Fibroblast of skin of scalp (primary cell): ENCODE measurements at regions not wholly inside any gene's neighbourhood (a gene's known extent, or its start where the extent isn't known, plus 50 kb on each side); places are given as distances from the start of the nearest gene placed in this dataset.
"Not testable (repeated sequence)": the region's sequence is repeated elsewhere in the genome, so short reads cannot be mapped to it uniquely, and the experiment has no call there.

Source experiments
- DNase-seq: peaks from one replicate; pipeline ENCODE4 v3.0.0-alpha.2; 2013

- DNase-seq = no peak
Observed at GRCh38 chr15:31179693-31180092, 78.2 kb upstream of the TRPM1 start.

GRCh38 chr15:31193291-31193690 is 91.8 kb upstream of the TRPM1 start:
- no peak for DNase-seq

- no peak for DNase-seq
Observed at GRCh38 chr15:31195871-31196270, 94.3 kb upstream of the TRPM1 start.

GRCh38 chr15:31197497-31198414 is 96.2 kb upstream of the TRPM1 start:
- no peak for DNase-seq

- peak; percentile 56 for DNase-seq
Observed at GRCh38 chr15:31200735-31201151, 99.2 kb upstream of the TRPM1 start.

- no peak for DNase-seq
Observed at GRCh38 chr15:31202953-31203352, 101.4 kb upstream of the TRPM1 start.

- no peak for DNase-seq
Observed at GRCh38 chr15:31203999-31204398, 102.5 kb upstream of the TRPM1 start.

GRCh38 chr15:31206386-31207181 is 105.1 kb upstream of the TRPM1 start:
- DNase-seq = no peak

- no peak for DNase-seq
Observed at GRCh38 chr15:31207246-31207645, 105.7 kb upstream of the TRPM1 start.

GRCh38 chr15:31207861-31208260 is 106.3 kb upstream of the TRPM1 start:
- not testable (repeated sequence) for DNase-seq

GRCh38 chr15:31208817-31209216 is 107.3 kb upstream of the TRPM1 start:
- no peak for DNase-seq

GRCh38 chr15:31211353-31211752 is 109.8 kb upstream of the TRPM1 start:
- DNase-seq = no peak

- no peak for DNase-seq
Observed at GRCh38 chr15:31212326-31213080, 111.0 kb upstream of the TRPM1 start.

- DNase-seq = no peak
Observed at GRCh38 chr15:31214158-31214863, 112.3 kb upstream of the KLF13 start.

- DNase-seq = no peak
Observed at GRCh38 chr15:31214864-31215489, 111.7 kb upstream of the KLF13 start.

GRCh38 chr15:31215490-31216214 is 111.0 kb upstream of the KLF13 start:
- DNase-seq = peak; percentile 65

- DNase-seq = peak; percentile 49
Observed at GRCh38 chr15:31216215-31216911, 110.3 kb upstream of the KLF13 start.

- no peak for DNase-seq
Observed at GRCh38 chr15:31217067-31217466, 109.6 kb upstream of the KLF13 start.

GRCh38 chr15:31217566-31218270 is 108.9 kb upstream of the KLF13 start:
- no peak for DNase-seq

- DNase-seq = no peak
Observed at GRCh38 chr15:31219221-31219620, 107.4 kb upstream of the KLF13 start.
